ENCODE measurements at regions not wholly inside any gene's neighbourhood (a gene's known extent, or its start where the extent isn't known, plus 50 kb on each side); places are given as distances from the start of the nearest gene placed in this dataset.

DNA sequence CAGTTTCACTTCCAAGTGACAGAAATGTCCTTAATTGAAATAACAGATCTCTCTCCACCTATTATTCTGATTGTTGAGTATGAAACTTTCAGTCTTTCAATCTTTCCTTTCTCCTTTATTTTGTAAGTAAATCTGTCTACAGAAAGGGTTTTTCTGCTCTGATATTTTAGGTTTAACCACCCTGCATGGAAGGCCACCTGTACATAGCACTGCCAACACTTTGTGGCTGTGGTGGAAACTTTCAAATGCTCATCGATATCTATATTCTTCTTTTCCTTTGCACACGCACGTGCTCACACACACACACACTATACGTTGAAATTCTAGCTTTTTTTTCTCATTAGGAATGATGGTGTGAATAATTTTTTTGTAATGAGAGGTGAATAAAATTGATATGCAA lies 1179.3 kb downstream of the KCNT2 start:
- H3K9me3 Mint-ChIP-seq = peaks cover 11% of the 10 kb centered on the region

DNA sequence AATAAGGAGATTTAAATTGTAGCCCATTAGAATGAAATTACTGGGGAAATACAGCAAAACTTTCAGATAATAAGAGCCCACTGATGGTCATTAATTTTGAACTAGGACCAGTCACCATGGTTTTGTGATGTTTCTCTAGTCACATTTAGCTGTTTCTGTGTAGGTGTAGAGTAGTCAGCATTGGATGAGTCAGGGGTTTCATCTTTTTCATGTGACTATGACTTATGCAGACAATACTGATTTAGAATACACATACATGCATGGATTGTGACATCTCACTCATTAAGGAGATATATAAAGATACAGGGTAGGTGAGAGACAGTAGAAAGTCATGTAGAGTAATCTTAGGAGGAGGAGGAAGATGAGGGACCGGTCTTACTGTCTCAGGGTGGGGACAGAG lies 1192.7 kb downstream of the KCNT2 start:
- DNase-seq = no peak
- no peaks in the 10 kb centered on the region for H3K27me3 Mint-ChIP-seq
- ChIA-PET POLR2A (no interaction called here), CTCF (no interaction called here)
- H3K9me3 Mint-ChIP-seq = no peaks in the 10 kb centered on the region
- no peak overlapping the region for H3K4me3 Mint-ChIP-seq
- no peaks in the 10 kb centered on the region for H3K4me1 Mint-ChIP-seq
- no peak for ATAC-seq (ENCODE audit: low read depth)
- TF ChIP-seq, protein P1, sequence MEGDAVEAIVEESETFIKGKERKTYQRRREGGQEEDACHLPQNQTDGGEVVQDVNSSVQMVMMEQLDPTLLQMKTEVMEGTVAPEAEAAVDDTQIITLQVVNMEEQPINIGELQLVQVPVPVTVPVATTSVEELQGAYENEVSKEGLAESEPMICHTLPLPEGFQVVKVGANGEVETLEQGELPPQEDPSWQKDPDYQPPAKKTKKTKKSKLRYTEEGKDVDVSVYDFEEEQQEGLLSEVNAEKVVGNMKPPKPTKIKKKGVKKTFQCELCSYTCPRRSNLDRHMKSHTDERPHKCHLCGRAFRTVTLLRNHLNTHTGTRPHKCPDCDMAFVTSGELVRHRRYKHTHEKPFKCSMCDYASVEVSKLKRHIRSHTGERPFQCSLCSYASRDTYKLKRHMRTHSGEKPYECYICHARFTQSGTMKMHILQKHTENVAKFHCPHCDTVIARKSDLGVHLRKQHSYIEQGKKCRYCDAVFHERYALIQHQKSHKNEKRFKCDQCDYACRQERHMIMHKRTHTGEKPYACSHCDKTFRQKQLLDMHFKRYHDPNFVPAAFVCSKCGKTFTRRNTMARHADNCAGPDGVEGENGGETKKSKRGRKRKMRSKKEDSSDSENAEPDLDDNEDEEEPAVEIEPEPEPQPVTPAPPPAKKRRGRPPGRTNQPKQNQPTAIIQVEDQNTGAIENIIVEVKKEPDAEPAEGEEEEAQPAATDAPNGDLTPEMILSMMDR (IDR thresholded peaks at IDR 0.05) = no peak
- no peak overlapping the region for H3K27ac Mint-ChIP-seq
- no peaks in the 10 kb centered on the region for H3K36me3 Mint-ChIP-seq (ENCODE audit: low read depth)
- intact Hi-C loops (cut with micrococcal nuclease) = no loop called here

More for the DNA sequence above, 1179.3 kb downstream of the KCNT2 start:
- POLR2A ChIA-PET = no interaction called here
- no peaks in the 10 kb centered on the region for H3K36me3 Mint-ChIP-seq (ENCODE audit: low read depth)
- no peak overlapping the region for H3K27ac Mint-ChIP-seq
- H3K4me3 Mint-ChIP-seq = no peak overlapping the region
- no peak for DNase-seq
- CTCF ChIA-PET = no interaction called here
- ATAC-seq (ENCODE audit: low read depth) = no peak
- intact Hi-C loops (cut with micrococcal nuclease) = no loop called here
- H3K27me3 Mint-ChIP-seq = no peaks in the 10 kb centered on the region
- H3K4me1 Mint-ChIP-seq = no peaks in the 10 kb centered on the region
- TF ChIP-seq, protein P1 (IDR thresholded peaks at IDR 0.05) = no peak

DNA sequence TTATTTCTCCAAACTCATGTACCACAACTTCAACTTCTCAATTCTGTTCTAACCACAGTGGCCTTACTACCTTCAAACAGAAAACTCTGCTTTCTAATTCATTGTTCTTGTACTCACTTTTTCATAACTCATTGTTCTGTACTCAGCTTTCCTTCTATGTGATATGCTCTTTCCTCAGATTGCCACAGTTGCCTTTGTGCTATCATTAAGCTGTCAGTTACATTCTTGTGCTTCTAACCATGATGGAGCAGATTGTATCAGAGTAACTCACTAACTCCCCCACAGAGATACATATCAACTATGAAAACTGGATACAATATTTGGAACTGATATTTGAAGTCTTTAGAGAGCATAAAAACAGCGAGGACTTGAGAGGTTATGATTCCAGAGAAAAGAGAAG lies 1213.7 kb downstream of the KCNT2 start:
- DNase-seq (no peak), ATAC-seq (ENCODE audit: low read depth) (no peak)
- no peaks in the 10 kb centered on the region for H3K4me1 Mint-ChIP-seq
- CTCF ChIA-PET = no interaction called here
- TF ChIP-seq, protein P1 (IDR thresholded peaks at IDR 0.05) = no peak
- H3K27me3 Mint-ChIP-seq = no peaks in the 10 kb centered on the region
- no peak overlapping the region for H3K27ac Mint-ChIP-seq
- no peaks in the 10 kb centered on the region for H3K36me3 Mint-ChIP-seq (ENCODE audit: low read depth)
- peaks cover 4% of the 10 kb centered on the region for H3K9me3 Mint-ChIP-seq
- POLR2A ChIA-PET = no interaction called here
- H3K4me3 Mint-ChIP-seq = no peak overlapping the region
- intact Hi-C loops (cut with micrococcal nuclease) = no loop called here

DNA sequence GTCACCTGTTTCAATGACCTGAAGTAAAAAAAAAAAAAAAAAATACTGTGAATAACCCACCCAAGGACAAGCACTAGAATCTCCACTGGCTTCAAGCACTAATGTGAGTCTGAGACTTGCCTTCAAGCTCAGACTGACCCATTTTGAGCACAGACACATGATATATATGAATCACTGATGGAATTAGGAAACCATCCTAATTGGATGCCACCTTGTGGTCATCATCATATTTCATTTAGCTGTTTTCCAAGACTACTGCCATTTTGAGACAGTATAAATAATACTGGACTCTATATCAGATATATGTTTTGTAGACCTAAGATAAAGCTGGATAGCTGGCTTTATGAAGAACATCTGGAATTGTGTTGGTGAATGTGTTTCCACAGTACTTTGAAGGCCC lies 1232.0 kb downstream of the KCNT2 start:
- Mint-ChIP-seq H3K4me1 (no peaks in the 10 kb centered on the region), H3K9me3 (no peaks in the 10 kb centered on the region), H3K4me3 (no peak overlapping the region), H3K27ac (no peak overlapping the region), H3K27me3 (no peaks in the 10 kb centered on the region), H3K36me3 (ENCODE audit: low read depth) (no peaks in the 10 kb centered on the region)
- POLR2A ChIA-PET = no interaction called here
- TF ChIP-seq, protein P1 (IDR thresholded peaks at IDR 0.05) = no peak
- intact Hi-C loops (cut with micrococcal nuclease) = no loop called here
- no peak for DNase-seq
- no peak for ATAC-seq (ENCODE audit: low read depth)
- CTCF ChIA-PET = no interaction called here

DNA sequence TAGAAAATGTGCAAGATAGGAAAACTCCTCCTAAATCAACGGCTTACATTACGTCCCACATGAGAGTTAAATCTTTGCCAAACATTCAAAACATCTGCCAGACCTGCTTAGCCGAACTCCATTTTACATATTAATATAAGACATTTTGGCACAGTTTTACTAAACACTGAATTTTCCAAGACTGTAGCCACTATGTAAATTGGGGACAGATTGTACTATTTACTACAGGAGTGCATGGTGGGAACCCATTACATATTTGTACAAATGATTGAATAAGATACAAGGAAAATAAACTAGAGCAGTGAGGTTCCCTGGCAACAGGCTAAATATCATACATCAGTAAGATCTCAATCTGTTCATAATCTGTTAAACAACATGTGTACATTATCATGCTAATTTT lies 1234.4 kb downstream of the KCNT2 start:
- Mint-ChIP-seq H3K36me3 (ENCODE audit: low read depth) (no peaks in the 10 kb centered on the region), H3K9me3 (no peaks in the 10 kb centered on the region), H3K27ac (no peak overlapping the region), H3K4me1 (no peaks in the 10 kb centered on the region), H3K4me3 (no peak overlapping the region), H3K27me3 (no peaks in the 10 kb centered on the region)
- ChIA-PET CTCF (no interaction called here), POLR2A (no interaction called here)
- no peak for DNase-seq
- no peak for ATAC-seq (ENCODE audit: low read depth)
- TF ChIP-seq, protein P1 (IDR thresholded peaks at IDR 0.05) = no peak
- intact Hi-C loops (cut with micrococcal nuclease) = no loop called here
